PC-9 (cell line): ENCODE measurements at regions not wholly inside any gene's neighbourhood (a gene's known extent, or its start where the extent isn't known, plus 50 kb on each side); places are given as distances from the start of the nearest gene placed in this dataset.

ENCODE experiments used
- BruUV-seq: library from RNA; stranded (reverse); fragments of 400-500 nt; replicated peaks from 2 replicates; lab custom pipeline; 2021; lab: Mats Ljungman, UMichigan
- CTCF ChIA-PET: fragments of 300-600 bp; sonication (Branson Sonifier 250); formaldehyde crosslinking; loops from one replicate; lab custom pipeline; 2022; ENCODE audit warnings: antibody characterized with exemption; lab: Charles Lee
- POLR2A ChIA-PET: fragments of 300-600 bp; sonication (Branson Sonifier 250); formaldehyde crosslinking; loops from one replicate; lab custom pipeline; 2022; ENCODE audit warnings: antibody characterized with exemption; ENCODE audit not compliant: unreplicated experiment; lab: Charles Lee
- DNase-seq, 2 experiments: peaks; one replicate each; pipeline versions ENCODE4 v3.0.0 to v3.0.0-alpha.2; 2015 to 2022; ENCODE audit warnings: mixed read lengths in 1 of 2
- H2AFZ ChIP-seq: fragments of 200-600 bp; sonication (generic); 2 replicates; pipeline ENCODE4 v1.8.1; 2017; ENCODE audit warnings: antibody characterized with exemption
- H3F3A ChIP-seq: fragments of 200-600 bp; sonication (generic); 2 replicates; pipeline ENCODE4 v1.8.1; 2017; ENCODE audit warnings: antibody characterized with exemption, mild to moderate bottlenecking, low read depth; ENCODE audit not compliant: insufficient read depth
- H3K27ac ChIP-seq: fragments of 200-600 bp; sonication (generic); 2 replicates; pipeline ENCODE4 v1.6.1; 2016; ENCODE audit warnings: mixed run types
- H3K27me3 ChIP-seq: fragments of 200-600 bp; sonication (generic); 2 replicates; pipeline ENCODE4 v1.6.1; 2016; ENCODE audit warnings: low read depth, mixed run types; ENCODE audit not compliant: insufficient read depth
- H3K36me3 ChIP-seq: fragments of 200-600 bp; sonication (generic); 2 replicates; pipeline ENCODE4 v1.6.1; 2016; ENCODE audit warnings: low read depth, mixed run types
- H3K4me1 ChIP-seq: fragments of 200-600 bp; sonication (generic); replicated peaks from 2 replicates; pipeline ENCODE4 v1.6.1; 2016; ENCODE audit warnings: mixed run types; ENCODE audit not compliant: insufficient read depth
- H3K4me2 ChIP-seq: fragments of 200-600 bp; sonication (generic); 2 replicates; pipeline ENCODE4 v1.6.1; 2017; ENCODE audit warnings: mixed run types
- H3K4me3 ChIP-seq: fragments of 200-600 bp; sonication (generic); 2 replicates; pipeline ENCODE4 v1.6.1; 2016; ENCODE audit warnings: mixed run types
- H3K79me2 ChIP-seq: fragments of 200-600 bp; sonication (generic); 2 replicates; pipeline ENCODE4 v1.6.1; 2017; ENCODE audit warnings: low read depth, mixed run types
- H3K9me2 ChIP-seq: fragments of 200-600 bp; sonication (generic); 2 replicates; pipeline ENCODE4 v1.8.1; 2017; ENCODE audit warnings: mild to moderate bottlenecking; ENCODE audit not compliant: insufficient read depth
- H3K9me3 ChIP-seq: fragments of 200-600 bp; sonication (generic); 2 replicates; pipeline ENCODE4 v1.8.1; 2016; ENCODE audit warnings: low read depth; ENCODE audit not compliant: insufficient read depth
- H4K20me1 ChIP-seq: fragments of 200-600 bp; sonication (generic); 2 replicates; pipeline ENCODE4 v1.8.1; 2017; ENCODE audit not compliant: insufficient read depth
- CTCF ChIP-seq: fragments of 200-600 bp; sonication (generic); conservative IDR thresholded peaks from 2 replicates; pipeline ENCODE4 v1.6.1; 2017; ENCODE audit warnings: mixed run types, antibody characterized with exemption, mild to moderate bottlenecking, moderate library complexity
- EZH2 ChIP-seq: fragments of 200-600 bp; sonication (generic); IDR thresholded peaks from 2 replicates; pipeline ENCODE4 v1.8.0; 2017; ENCODE audit warnings: antibody characterized with exemption, low read depth
- intact Hi-C: fragments of 100-400 bp; cut with micrococcal nuclease; formaldehyde crosslinking; loops from one replicate; pipeline ENCODE4 v1.10.0; 2022; ENCODE audit not compliant: unreplicated experiment

DNA sequence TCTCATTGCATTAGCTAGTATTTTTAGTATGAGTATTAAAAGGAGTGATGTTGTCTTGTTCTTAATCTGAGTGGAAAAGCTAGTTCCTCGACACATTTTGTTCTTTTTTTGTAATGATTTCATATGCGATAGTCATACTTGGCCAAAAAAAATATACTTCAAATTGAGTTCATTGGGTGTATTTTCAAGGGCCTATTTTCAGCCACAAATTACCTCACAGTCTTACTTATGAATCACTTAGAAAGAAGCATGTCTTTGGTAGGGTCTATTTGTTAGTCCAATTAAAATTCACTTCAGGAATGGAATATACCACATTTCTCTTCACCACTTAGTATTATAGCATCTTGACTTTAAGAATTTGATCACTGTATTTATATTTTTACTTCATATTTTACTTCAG, 337.2 kb downstream of the CDH11 start:
- Histone ChIP-seq H3K27ac (no peak overlapping the region), H3K4me3 (no peak overlapping the region), H3K9me3 (no peaks in the 10 kb centered on the region), H4K20me1 (no peaks in the 10 kb centered on the region), H3K79me2 (no peaks in the 10 kb centered on the region), H2AFZ (no peak overlapping the region), H3F3A (no peaks in the 10 kb centered on the region), H3K9me2 (no peaks in the 10 kb centered on the region; the same call in 1 of the 2 replicates), H3K36me3 (no peaks in the 10 kb centered on the region), H3K4me1 (no peaks in the 10 kb centered on the region), H3K27me3 (no peaks in the 10 kb centered on the region), H3K4me2 (no peak overlapping the region)
- ChIA-PET POLR2A (no interaction called here), CTCF (no interaction called here)
- DNase-seq: no peak
- BruUV-seq: no TSS peak
- TF ChIP-seq EZH2 (no peak), CTCF (no peak)
- intact Hi-C loops: no loop called here

- Histone ChIP-seq H3K36me3 (no peaks in the 10 kb centered on the region), H3K79me2 (no peaks in the 10 kb centered on the region), H3F3A (no peaks in the 10 kb centered on the region), H3K27me3 (no peaks in the 10 kb centered on the region), H3K4me3 (no peak overlapping the region), H3K4me2 (no peak overlapping the region), H4K20me1 (no peaks in the 10 kb centered on the region), H3K9me2 (no peaks in the 10 kb centered on the region; the same call in 1 of the 2 replicates), H3K4me1 (no peaks in the 10 kb centered on the region), H3K9me3 (no peaks in the 10 kb centered on the region), H2AFZ (no peak overlapping the region), H3K27ac (no peak overlapping the region)
- DNase-seq: no peak
- CTCF ChIA-PET: no interaction called here
- no TSS peak for BruUV-seq
- intact Hi-C loops: no loop called here
- TF ChIP-seq EZH2 (no peak), CTCF (no peak)
- POLR2A ChIA-PET: no interaction called here
These were observed 339.4 kb downstream of the CDH11 start for GRCh38 chr16:64782484-64782883.

- no peak overlapping the region for H3K4me2 ChIP-seq
- no peaks in the 10 kb centered on the region for H3K4me1 ChIP-seq
- no peaks in the 10 kb centered on the region for H3K79me2 ChIP-seq
- H3K4me3 ChIP-seq: no peak overlapping the region
- H3K36me3 ChIP-seq: no peaks in the 10 kb centered on the region
- no TSS peak for BruUV-seq
- no peaks in the 10 kb centered on the region; the same call in 1 of the 2 replicates for H3K9me2 ChIP-seq
- TF ChIP-seq CTCF (no peak), EZH2 (no peak)
- no peaks in the 10 kb centered on the region for H3K27me3 ChIP-seq
- no peaks in the 10 kb centered on the region for H3K9me3 ChIP-seq
- intact Hi-C loops: no loop called here
- no peak overlapping the region for H2AFZ ChIP-seq
- DNase-seq: no peak
- H4K20me1 ChIP-seq: no peaks in the 10 kb centered on the region
- POLR2A ChIA-PET: no interaction called here
- no peak overlapping the region for H3K27ac ChIP-seq
- H3F3A ChIP-seq: no peaks in the 10 kb centered on the region
- CTCF ChIA-PET: no interaction called here
These were observed 341.4 kb downstream of the CDH11 start for GRCh38 chr16:64780445-64780844.
